NCI-H526 treated with DMSO at 0.1 percent for 48 hours (cell line): ENCODE measurements at regions not wholly inside any gene's neighbourhood (a gene's known extent, or its start where the extent isn't known, plus 50 kb on each side); places are given as distances from the start of the nearest gene placed in this dataset.
"Not testable (repeated sequence)": the region's sequence is repeated elsewhere in the genome, so short reads cannot be mapped to it uniquely, and the experiment has no call there.

Source experiments
- DNase-seq: peaks from one replicate; lab custom pipeline; 2025; lab: John Stamatoyannopoulos, UW

- DNase-seq: no peak
Observed at GRCh38 chr2:136323935-136324334, 206.0 kb upstream of the CXCR4 start.

GRCh38 chr2:136323195-136323594 lies 205.2 kb upstream of the CXCR4 start:
- no peak for DNase-seq

DNA sequence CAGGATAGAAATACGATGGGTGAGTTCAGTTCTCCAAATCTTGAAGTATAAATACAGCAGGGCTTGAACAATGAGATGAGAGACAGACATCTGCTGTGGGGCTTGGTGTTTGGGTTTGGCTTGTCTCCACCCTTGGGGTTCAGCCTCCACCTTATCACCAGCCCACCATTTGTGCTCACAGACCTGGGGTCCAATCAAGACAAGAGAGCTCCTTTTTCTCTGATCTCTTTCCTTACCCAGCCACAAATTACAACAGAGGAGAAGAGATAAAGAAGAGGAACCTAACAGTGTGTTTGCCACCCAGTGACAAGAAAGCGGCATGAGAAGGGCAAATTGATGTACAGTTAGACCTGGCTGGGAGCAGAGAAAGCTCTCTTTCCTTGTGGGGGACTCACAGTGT lies 204.5 kb upstream of the CXCR4 start:
- no peak for DNase-seq

GRCh38 chr2:136319651-136320050 lies 201.7 kb upstream of the CXCR4 start:
- DNase-seq: no peak

- DNase-seq: no peak
Observed at GRCh38 chr2:136319237-136319636, 201.3 kb upstream of the CXCR4 start.

DNA sequence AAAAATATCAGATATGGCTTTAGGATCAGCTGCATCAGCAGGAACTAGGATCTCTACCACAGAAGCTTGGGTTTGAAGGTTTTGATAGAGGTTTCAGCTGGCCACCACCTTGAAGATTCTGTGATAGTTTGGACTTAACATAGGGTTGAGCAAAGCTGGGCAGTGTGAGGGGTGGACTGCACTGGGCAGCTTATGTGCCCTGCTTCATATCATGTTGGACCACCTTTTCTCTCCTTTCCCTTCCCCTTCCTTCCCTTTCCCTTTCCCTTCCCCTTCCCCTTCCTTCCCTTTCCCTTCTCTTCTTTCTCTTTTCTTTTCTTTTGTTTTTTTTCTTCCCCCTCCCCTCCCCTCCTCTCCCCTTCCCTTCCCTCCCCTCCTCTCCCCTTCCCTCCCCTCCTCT lies 196.3 kb upstream of the CXCR4 start:
- DNase-seq: no peak

- not testable (repeated sequence) for DNase-seq
Observed at GRCh38 chr2:136312568-136312967, 194.6 kb upstream of the CXCR4 start.

- no peak for DNase-seq
Observed at GRCh38 chr2:136310797-136311603, 193.1 kb upstream of the CXCR4 start.

DNA sequence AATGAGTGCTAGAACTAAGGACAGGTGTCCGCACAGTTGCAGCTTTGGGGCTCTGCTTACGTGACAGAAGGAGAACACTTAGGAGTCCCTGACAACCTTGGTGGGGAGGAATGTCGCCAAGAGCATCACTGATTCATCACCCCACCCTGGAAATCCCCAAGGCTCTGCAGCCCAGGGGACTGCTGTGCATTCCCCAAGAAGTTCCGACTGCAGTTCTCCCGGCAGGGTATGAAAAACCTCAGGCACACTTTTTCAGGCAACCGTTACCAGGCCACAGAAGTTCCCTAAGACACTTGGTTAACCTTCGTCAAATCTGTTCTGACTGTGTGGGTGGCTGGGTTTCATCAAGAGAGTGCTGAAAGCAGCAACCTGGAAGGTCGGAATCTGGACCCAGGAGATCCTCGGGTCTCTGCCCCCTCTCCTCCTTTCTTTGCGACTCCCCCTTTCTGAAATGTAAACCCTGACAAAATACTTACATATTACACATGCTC lies 192.1 kb upstream of the CXCR4 start:
- no peak for DNase-seq

GRCh38 chr2:136308611-136309010 lies 190.7 kb upstream of the CXCR4 start:
- no peak for DNase-seq

- DNase-seq: no peak
Observed at GRCh38 chr2:136306836-136307235, 188.9 kb upstream of the CXCR4 start.

GRCh38 chr2:136305517-136306192 lies 187.7 kb upstream of the CXCR4 start:
- no peak for DNase-seq

DNA sequence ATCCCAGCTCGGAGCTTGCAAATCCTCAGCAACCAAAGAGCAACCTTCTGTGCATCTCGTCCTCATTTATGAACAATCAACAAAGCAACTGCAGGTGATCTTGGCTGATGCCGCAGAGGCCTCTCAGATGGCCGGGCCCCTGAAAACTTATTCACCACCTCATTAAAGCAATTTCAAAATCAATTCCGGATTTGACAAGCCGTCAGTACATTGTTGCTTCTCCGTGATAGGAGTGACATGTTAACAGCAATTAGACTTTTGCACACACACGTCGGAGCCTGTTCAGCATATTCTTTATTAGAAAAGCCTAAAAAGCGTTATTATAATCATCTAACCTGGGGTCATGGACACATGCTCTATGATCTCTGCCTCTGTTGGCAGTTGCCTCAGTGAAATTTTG lies 183.1 kb upstream of the CXCR4 start:
- no peak for DNase-seq

- no peak for DNase-seq
Observed at GRCh38 chr2:136298631-136299030, 180.7 kb upstream of the CXCR4 start.

GRCh38 chr2:136297994-136298393 lies 180.0 kb upstream of the CXCR4 start:
- no peak for DNase-seq

DNA sequence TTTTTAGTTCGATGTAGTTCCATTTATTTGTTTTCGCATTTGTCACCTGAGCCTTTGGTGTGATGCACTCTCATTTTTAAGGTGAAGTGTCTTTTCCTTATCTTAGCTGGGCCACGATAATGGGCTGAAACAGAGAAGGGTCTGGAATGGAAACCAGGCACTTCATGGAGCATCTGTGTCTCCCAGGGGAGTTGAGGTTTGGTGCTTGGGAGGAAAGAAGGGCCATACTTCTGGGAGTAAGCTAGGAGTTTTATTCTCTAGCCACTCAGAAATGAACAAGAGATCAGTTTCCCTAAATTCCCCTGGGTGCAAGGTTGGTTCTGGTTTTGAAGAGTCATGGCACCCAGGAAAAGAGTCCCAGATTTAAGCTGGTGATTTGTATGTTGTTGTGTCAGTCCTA lies 179.4 kb upstream of the CXCR4 start:
- no peak for DNase-seq

- DNase-seq: no peak
Observed at GRCh38 chr2:136295168-136295567, 177.2 kb upstream of the CXCR4 start.

DNA sequence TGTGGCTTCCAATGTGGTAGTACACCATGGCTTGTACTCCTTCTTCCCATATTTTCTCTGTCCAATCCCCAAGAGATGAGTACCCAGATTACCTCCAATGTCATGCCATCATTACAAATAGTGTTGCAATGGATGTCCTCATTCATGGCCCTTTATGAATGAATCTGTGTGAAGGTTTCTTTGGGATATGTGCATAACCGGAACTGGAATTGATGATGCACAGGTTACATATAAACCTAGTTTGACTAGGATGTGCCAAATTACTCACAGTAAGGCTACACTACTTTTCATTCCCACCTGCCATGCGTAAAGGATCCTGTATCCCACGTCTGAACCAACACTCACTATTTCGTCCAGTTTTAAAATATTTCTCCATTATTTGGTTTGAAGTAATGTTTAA lies 173.9 kb upstream of the CXCR4 start:
- DNase-seq: no peak

- no peak for DNase-seq
Observed at GRCh38 chr2:136290326-136290725, 172.4 kb upstream of the CXCR4 start.

DNA sequence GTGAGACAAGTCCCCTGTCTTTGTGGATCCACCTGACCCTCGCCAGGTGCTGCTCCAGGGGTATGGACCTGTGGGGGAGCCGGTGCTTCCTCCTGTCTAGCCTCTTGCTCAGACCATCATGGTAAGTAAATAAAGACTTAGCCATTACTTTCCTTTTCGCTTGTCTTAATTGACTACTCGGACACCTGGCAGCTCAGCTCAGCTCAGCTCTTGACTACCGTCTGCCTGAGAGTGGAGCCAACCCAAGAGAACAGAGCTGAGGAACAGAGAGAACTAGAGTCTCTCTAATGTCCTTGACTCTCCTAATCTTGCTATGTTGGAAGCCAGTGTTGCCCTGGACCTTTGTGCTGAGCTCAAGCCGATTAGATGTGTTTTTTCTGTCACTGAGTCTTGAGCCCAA lies 170.3 kb upstream of the CXCR4 start:
- DNase-seq: no peak

- DNase-seq: no peak
Observed at GRCh38 chr2:136286423-136286822, 168.5 kb upstream of the CXCR4 start.

GRCh38 chr2:136284226-136285119 lies 166.5 kb upstream of the CXCR4 start:
- DNase-seq: no peak
